ENCODE measurements at regions not wholly inside any gene's neighbourhood (a gene's known extent, or its start where the extent isn't known, plus 50 kb on each side); places are given as distances from the start of the nearest gene placed in this dataset.
A peak's percentile ranks its signal among the peaks of the same experiment; 100 is the strongest.

- TF ChIP-seq GATA2 (CRISPR knock-in tag; IDR thresholded peaks at IDR 0.05): peak; percentile 80
- TF ChIP-seq EP300 (IDR thresholded peaks at IDR 0.05; ENCODE audit: borderline replicate concordance in 1 of 2, low read depth in 1 of 2, low read length in 1 of 2): peak in 1 of 2 experiments; percentile 37; a peak in 1 of 4 replicates
- peak; percentile 52 for TF ChIP-seq RAD21 (IDR thresholded peaks at IDR 0.05; ENCODE audit: low read length)
These were observed 167.0 kb downstream of the BUD13 start (continued) for GRCh38 chr11:116605543-116606459.

GRCh38 chr11:116603728-116604323 lies 169.0 kb downstream of the BUD13 start:
- Histone ChIP-seq H3K79me2 (ENCODE audit: insufficient read depth) (no peaks in the 10 kb centered on the region), H3K36me3 (replicated peaks in 1 of 2; ENCODE audit: control insufficient read depth in 1 of 2, insufficient read depth in 2 of 2, low read length in 1 of 2) (no peaks in the 10 kb centered on the region), H3K9me3 (no peaks in the 10 kb centered on the region), H3K4me2 (no peak overlapping the region), H3F3A (replicated peaks; ENCODE audit: insufficient read depth) (no peaks in the 10 kb centered on the region), H3K27ac (ENCODE audit: low read depth in 2 of 2, low read length in 1 of 2) (no peak overlapping the region), H2AFZ (ENCODE audit: low read depth) (no peak overlapping the region), H3K9me2 (no peaks in the 10 kb centered on the region), H4K20me1 (ENCODE audit: insufficient read depth) (no peaks in the 10 kb centered on the region), H3K4me1 (ENCODE audit: control insufficient read depth in 1 of 2, insufficient read depth in 2 of 2, low read depth in 1 of 2, low read length in 1 of 2) (peaks cover 8 to 30% of the 10 kb centered on the region in 2 experiments; a peak in 2 of 4 replicates), H3K9ac (no peak overlapping the region), H3K27me3 (ENCODE audit: insufficient read depth) (no peaks in the 10 kb centered on the region), H3K4me3 (ENCODE audit: low read depth in 2 of 2, low read length in 1 of 2) (no peak overlapping the region)
- ChIA-PET CTCF (interaction anchor here (1.1 kb wide), 1 partner anchor 38 kb away, joined by 5 read pairs; no protein-coding TSS in a partner anchor), POLR2A (no interaction called here)
- TF ChIP-seq GATA2 (CRISPR knock-in tag; IDR thresholded peaks at IDR 0.05): no peak
- TF ChIP-seq TEAD4 (IDR thresholded peaks at IDR 0.05; ENCODE audit: borderline replicate concordance, insufficient read depth): no peak
- no peak for TF ChIP-seq GABPA (IDR thresholded peaks at IDR 0.05; ENCODE audit: low read depth)
- no peak for TF ChIP-seq POLR2AphosphoS5 (IDR thresholded peaks at IDR 0.05; ENCODE audit: low read depth, low read length)
- TF ChIP-seq NRF1 (IDR thresholded peaks at IDR 0.05; ENCODE audit: low read depth, low read length): no peak
- no peak for TF ChIP-seq PBX3 (IDR thresholded peaks at IDR 0.05)
- TF ChIP-seq FOXM1 (IDR thresholded peaks at IDR 0.05; ENCODE audit: low read depth): no peak
- TF ChIP-seq TCF12 (IDR thresholded peaks at IDR 0.05): no peak
- no peak for TF ChIP-seq CTCF (IDR thresholded peaks at IDR 0.05)
- TF ChIP-seq EP300 (IDR thresholded peaks at IDR 0.05; ENCODE audit: borderline replicate concordance in 1 of 2, low read depth in 1 of 2, low read length in 1 of 2): no peak
- TF ChIP-seq RXRA (IDR thresholded peaks at IDR 0.05; ENCODE audit: borderline replicate concordance, low read depth): no peak
- no peak for DNase-seq
- WGBS (ENCODE audit: low lambda C conversion rate): 64% methylated on average over 14 of the region's 15 CpGs

Data from SK-N-SH (cell line).